ENCODE measurements at regions not wholly inside any gene's neighbourhood (a gene's known extent, or its start where the extent isn't known, plus 50 kb on each side); places are given as distances from the start of the nearest gene placed in this dataset.

DNA sequence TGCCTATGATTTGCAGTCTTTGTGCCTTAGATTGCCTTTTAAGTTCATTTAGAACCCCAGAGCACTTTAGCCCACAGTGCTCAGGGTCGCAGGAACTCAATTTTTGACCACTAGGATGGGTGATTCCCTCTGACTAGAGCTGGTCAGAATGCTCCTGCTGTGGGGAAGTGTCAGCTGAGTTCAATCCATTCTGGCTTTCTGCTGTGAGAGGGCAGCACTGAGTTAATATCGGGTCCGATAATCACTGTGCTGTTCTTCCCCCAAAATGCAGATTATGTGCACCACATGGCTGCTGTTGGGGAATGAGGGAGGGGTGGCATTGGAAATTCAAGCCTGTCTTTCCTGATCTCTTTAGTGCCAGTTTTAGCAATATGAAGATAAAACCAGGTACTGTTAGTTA, 886.4 kb downstream of the DNAJB9 start:
- TF ChIP-seq, protein P1, sequence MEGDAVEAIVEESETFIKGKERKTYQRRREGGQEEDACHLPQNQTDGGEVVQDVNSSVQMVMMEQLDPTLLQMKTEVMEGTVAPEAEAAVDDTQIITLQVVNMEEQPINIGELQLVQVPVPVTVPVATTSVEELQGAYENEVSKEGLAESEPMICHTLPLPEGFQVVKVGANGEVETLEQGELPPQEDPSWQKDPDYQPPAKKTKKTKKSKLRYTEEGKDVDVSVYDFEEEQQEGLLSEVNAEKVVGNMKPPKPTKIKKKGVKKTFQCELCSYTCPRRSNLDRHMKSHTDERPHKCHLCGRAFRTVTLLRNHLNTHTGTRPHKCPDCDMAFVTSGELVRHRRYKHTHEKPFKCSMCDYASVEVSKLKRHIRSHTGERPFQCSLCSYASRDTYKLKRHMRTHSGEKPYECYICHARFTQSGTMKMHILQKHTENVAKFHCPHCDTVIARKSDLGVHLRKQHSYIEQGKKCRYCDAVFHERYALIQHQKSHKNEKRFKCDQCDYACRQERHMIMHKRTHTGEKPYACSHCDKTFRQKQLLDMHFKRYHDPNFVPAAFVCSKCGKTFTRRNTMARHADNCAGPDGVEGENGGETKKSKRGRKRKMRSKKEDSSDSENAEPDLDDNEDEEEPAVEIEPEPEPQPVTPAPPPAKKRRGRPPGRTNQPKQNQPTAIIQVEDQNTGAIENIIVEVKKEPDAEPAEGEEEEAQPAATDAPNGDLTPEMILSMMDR (IDR thresholded peaks at IDR 0.05): no peak
- TF ChIP-seq POLR2A (IDR thresholded peaks at IDR 0.05): no peak

Measured in right lobe of liver (tissue), 4 donors.